ENCODE measurements at regions not wholly inside any gene's neighbourhood (a gene's known extent, or its start where the extent isn't known, plus 50 kb on each side); places are given as distances from the start of the nearest gene placed in this dataset.

DNA sequence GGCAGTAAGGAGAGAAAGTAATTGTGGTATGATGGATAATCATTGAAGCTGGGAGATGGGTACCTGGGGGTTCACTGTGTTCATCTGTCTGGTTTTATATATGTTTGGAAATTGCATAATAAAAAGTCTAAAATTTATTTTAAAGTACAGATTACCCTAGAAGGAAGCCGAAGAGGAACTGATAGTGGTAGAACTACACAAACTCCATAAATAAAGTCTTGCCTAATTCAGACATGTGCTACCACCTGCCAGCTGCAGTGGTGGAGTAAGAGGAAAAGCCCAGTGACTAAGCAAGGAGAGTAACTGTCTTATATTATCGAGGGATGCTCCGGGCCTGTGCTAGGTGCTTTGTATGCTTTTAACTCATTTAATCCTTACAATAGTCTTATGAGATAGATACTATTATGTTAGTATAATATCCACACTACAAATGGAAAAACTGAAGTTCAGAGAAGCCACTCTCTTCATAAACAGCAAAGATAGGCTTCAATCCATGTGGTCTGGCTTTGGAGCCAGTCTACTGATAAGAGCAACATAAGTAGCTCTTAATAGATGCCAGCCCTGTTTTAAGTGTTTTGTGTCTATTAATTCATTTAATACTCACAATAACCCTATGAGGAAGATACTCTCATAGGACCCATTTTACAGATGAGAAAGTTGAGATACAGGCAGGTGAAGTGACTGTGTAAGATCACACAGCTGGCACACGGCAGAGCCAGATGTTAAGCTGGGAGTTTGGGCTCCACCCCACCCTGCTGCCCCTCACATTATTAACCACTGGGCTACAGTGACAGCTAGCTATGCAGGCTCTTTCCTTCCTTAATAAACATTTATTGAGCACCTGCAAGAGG lies 56.8 kb upstream of the HNRNPU start:
- intact Hi-C loops (cut with DNase I): no loop called here

DNA sequence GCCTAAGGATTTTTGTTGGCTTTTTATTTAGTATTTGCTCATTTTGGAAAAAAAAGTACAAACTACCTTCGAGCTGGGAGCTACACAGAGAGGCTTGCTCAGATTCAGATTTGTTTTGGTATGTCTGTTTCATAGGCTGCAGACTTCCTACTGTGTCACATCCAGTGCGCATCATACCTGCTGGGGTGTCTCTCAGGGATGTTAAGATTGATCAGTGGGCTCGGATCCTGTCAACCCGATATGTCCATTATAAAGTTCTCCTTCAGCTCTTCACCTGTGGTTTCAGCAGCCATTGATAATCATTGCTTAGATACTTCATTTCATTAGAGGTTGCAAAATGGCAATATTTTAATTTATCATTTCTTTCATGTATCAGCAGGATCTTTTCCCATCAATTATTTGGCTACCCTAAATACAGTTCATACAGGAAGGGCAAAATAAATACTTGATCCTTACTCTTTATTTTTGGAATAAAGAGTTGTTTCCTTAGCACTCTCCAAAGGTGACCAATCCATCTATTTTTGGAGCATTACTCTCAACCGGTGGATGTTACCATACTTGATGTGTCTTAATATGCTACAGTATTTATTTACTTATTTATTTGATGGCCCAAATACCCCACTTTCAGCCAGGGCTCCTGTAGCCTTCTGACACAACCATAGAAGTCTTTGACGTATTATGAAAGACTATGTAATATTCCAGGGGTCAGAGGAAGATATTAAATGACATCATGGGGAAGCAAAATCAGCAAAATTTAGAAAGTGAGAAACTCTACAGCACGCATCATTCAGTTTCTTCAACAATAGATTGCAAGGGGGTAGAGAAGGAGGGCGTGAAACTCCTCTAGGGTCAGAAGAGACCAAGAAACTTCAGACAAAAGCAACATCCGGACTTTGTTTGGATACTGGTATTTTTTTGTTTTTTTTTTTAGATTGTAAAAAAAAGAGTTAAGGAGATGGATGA lies 55.3 kb upstream of the HNRNPU start:
- Histone ChIP-seq H3K9me3 (no peaks in the 10 kb centered on the region), H3K27me3 (no peaks in the 10 kb centered on the region), H3K4me1 (peaks cover 7% of the 10 kb centered on the region), H3K4me3 (peak overlapping the region; percentile 46 to 54), H3K36me3 (no peaks in the 10 kb centered on the region), H3K27ac (no peak overlapping the region)
- intact Hi-C loops (cut with DNase I): no loop called here
- no peak for DNase-seq (ENCODE audit: extremely low spot score in 2 of 2)
- TF ChIP-seq POLR2A (IDR thresholded peaks at IDR 0.05): no peak
- TF ChIP-seq POLR2AphosphoS5 (IDR thresholded peaks at IDR 0.05; ENCODE audit: insufficient read depth in 1 of 2, low read depth in 1 of 2): no peak

More for the DNA sequence above, 56.8 kb upstream of the HNRNPU start:
- Histone ChIP-seq H3K4me1 (peaks cover 7% of the 10 kb centered on the region), H3K27ac (no peak overlapping the region), H3K4me3 (no peak overlapping the region), H3K36me3 (no peaks in the 10 kb centered on the region), H3K27me3 (no peaks in the 10 kb centered on the region), H3K9me3 (no peaks in the 10 kb centered on the region)
- TF ChIP-seq POLR2A (IDR thresholded peaks at IDR 0.05): no peak
- TF ChIP-seq POLR2AphosphoS5 (IDR thresholded peaks at IDR 0.05; ENCODE audit: insufficient read depth in 1 of 2, low read depth in 1 of 2): no peak
- TF ChIP-seq, protein P1, sequence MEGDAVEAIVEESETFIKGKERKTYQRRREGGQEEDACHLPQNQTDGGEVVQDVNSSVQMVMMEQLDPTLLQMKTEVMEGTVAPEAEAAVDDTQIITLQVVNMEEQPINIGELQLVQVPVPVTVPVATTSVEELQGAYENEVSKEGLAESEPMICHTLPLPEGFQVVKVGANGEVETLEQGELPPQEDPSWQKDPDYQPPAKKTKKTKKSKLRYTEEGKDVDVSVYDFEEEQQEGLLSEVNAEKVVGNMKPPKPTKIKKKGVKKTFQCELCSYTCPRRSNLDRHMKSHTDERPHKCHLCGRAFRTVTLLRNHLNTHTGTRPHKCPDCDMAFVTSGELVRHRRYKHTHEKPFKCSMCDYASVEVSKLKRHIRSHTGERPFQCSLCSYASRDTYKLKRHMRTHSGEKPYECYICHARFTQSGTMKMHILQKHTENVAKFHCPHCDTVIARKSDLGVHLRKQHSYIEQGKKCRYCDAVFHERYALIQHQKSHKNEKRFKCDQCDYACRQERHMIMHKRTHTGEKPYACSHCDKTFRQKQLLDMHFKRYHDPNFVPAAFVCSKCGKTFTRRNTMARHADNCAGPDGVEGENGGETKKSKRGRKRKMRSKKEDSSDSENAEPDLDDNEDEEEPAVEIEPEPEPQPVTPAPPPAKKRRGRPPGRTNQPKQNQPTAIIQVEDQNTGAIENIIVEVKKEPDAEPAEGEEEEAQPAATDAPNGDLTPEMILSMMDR (IDR thresholded peaks at IDR 0.05): no peak
- no peak for DNase-seq (ENCODE audit: extremely low spot score in 2 of 2)

DNA sequence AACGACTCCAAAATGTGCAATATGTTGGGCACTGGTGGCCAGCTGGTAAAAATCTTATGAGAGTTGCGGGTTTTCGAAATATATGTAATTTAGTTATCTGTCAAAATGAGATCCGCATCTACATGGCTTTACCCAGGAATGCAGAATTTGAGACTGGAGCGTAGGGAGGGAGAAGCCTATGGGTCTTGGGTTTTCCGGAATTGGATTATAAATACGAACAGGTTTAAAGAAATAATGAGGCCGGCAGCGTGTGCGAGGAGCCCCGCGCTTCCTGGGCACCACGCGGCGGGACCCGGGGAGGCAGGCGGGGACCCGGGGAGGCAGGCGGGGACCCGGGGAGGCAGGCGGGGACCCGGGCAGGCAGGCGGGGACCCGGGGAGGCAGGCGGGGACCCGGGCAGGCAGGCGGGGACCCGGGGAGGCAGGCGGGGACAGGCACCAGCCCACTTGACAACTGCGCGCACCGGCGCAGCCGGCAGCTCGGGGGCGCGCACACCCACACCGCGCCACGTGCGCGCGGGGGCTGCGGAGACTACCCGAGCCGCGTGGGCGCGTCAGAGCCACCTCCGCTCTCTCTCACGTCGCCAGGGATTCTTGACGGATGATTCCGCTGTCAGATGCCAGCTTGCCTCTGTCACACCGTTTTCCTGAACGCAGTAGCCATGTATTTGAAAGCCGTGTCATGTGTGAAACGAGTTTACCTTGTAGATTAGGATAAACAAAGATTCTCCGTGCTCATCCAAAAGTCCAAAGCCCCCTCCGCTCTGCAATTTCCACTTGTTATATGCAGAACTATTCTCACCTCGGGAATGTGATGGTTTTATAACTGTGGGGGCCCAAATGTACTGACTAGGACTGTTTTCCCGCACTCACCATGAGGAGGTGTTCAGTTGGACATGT lies 54.3 kb upstream of the HNRNPU start:
- DNase-seq (ENCODE audit: extremely low spot score in 2 of 2): no peak
- intact Hi-C loops (cut with DNase I): no loop called here
- TF ChIP-seq POLR2AphosphoS5 (IDR thresholded peaks at IDR 0.05; ENCODE audit: insufficient read depth in 1 of 2, low read depth in 1 of 2) (no peak), POLR2A (IDR thresholded peaks at IDR 0.05) (no peak)
- TF ChIP-seq, protein P1 (IDR thresholded peaks at IDR 0.05): no peak

DNA sequence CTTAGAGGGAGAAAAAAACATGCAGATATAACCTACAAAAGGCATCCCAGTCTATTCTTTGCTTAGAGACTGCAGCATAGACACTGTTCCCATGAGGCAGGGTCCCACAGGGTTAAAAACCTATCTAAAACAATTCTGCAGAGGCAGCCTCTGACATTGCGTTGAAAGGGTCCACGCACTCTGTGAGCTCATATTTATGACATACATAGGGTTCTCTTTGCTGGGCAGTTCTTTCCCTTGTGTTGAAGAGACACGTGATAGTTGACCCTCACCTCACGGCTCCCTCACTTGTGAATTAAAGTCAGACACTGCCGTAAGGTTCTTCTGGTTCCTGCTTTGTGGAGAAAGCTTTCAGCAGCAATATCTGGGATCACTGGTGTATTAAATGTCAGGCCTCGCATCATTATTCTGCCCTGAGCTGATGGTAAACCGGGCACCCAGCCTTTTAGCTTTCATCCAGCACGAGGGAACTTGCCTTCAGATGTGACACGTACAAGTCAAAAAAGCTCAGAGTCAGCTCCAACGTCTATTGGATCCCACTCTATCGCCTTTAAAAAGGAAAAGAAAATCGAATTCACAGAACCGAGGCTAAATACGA lies 52.8 kb upstream of the HNRNPU start:
- intact Hi-C loops (cut with DNase I): no loop called here
- Histone ChIP-seq H3K4me1 (peaks cover 7% of the 10 kb centered on the region), H3K27ac (no peak overlapping the region), H3K4me3 (no peak overlapping the region), H3K27me3 (no peaks in the 10 kb centered on the region), H3K9me3 (no peaks in the 10 kb centered on the region), H3K36me3 (no peaks in the 10 kb centered on the region)
- no peak for DNase-seq (ENCODE audit: extremely low spot score in 2 of 2)
- TF ChIP-seq POLR2AphosphoS5 (IDR thresholded peaks at IDR 0.05; ENCODE audit: insufficient read depth in 1 of 2, low read depth in 1 of 2): no peak
- TF ChIP-seq, protein P1 (IDR thresholded peaks at IDR 0.05): no peak

More for the DNA sequence above, 54.3 kb upstream of the HNRNPU start:
- no peaks in the 10 kb centered on the region for H3K27me3 ChIP-seq
- H3K4me1 ChIP-seq: peaks cover 7% of the 10 kb centered on the region
- H3K9me3 ChIP-seq: no peaks in the 10 kb centered on the region
- H3K4me3 ChIP-seq: peak overlapping the region; percentile 46 to 54
- no peaks in the 10 kb centered on the region for H3K36me3 ChIP-seq
- no peak overlapping the region for H3K27ac ChIP-seq
